ENCODE measurements at regions not wholly inside any gene's neighbourhood (a gene's known extent, or its start where the extent isn't known, plus 50 kb on each side); places are given as distances from the start of the nearest gene placed in this dataset.

DNA sequence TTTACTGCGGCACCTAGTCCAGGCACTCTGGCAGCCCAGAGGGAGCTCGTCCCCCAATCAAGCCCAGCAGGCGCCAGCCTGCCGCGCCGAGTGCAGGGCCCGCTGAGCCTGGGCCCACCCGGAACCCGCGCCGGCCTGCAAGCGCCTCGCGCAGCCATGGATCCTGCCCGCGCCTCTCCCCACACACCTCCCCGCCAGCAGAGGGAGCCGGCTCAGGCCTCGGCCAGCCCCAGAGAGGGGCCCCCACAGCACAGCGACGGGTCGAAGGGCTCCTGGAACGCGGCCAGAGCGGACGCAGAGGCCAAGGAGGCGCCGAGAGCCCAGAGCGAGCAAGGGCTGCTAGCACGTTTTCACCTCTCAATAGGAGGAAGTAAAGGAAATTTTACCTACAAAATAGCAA, 767.0 kb downstream of the MRPL39 start:
- TF ChIP-seq EZH2 (IDR thresholded peaks at IDR 0.05; ENCODE audit: borderline replicate concordance, insufficient read depth, low read length, poor library complexity, severe bottlenecking) (no peak), POLR2AphosphoS5 (IDR thresholded peaks at IDR 0.05) (no peak), SMC3 (conservative IDR thresholded peaks at IDR 0.05; ENCODE audit: poor library complexity) (no peak)
- TF ChIP-seq, protein P1, sequence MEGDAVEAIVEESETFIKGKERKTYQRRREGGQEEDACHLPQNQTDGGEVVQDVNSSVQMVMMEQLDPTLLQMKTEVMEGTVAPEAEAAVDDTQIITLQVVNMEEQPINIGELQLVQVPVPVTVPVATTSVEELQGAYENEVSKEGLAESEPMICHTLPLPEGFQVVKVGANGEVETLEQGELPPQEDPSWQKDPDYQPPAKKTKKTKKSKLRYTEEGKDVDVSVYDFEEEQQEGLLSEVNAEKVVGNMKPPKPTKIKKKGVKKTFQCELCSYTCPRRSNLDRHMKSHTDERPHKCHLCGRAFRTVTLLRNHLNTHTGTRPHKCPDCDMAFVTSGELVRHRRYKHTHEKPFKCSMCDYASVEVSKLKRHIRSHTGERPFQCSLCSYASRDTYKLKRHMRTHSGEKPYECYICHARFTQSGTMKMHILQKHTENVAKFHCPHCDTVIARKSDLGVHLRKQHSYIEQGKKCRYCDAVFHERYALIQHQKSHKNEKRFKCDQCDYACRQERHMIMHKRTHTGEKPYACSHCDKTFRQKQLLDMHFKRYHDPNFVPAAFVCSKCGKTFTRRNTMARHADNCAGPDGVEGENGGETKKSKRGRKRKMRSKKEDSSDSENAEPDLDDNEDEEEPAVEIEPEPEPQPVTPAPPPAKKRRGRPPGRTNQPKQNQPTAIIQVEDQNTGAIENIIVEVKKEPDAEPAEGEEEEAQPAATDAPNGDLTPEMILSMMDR (IDR thresholded peaks at IDR 0.05; ENCODE audit: poor library complexity, severe bottlenecking): no peak
- TF ChIP-seq, protein P2, sequence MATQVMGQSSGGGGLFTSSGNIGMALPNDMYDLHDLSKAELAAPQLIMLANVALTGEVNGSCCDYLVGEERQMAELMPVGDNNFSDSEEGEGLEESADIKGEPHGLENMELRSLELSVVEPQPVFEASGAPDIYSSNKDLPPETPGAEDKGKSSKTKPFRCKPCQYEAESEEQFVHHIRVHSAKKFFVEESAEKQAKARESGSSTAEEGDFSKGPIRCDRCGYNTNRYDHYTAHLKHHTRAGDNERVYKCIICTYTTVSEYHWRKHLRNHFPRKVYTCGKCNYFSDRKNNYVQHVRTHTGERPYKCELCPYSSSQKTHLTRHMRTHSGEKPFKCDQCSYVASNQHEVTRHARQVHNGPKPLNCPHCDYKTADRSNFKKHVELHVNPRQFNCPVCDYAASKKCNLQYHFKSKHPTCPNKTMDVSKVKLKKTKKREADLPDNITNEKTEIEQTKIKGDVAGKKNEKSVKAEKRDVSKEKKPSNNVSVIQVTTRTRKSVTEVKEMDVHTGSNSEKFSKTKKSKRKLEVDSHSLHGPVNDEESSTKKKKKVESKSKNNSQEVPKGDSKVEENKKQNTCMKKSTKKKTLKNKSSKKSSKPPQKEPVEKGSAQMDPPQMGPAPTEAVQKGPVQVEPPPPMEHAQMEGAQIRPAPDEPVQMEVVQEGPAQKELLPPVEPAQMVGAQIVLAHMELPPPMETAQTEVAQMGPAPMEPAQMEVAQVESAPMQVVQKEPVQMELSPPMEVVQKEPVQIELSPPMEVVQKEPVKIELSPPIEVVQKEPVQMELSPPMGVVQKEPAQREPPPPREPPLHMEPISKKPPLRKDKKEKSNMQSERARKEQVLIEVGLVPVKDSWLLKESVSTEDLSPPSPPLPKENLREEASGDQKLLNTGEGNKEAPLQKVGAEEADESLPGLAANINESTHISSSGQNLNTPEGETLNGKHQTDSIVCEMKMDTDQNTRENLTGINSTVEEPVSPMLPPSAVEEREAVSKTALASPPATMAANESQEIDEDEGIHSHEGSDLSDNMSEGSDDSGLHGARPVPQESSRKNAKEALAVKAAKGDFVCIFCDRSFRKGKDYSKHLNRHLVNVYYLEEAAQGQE (IDR thresholded peaks at IDR 0.05; ENCODE audit: borderline replicate concordance): no peak

All from neural cell (in vitro differentiated cells).